Thyroid gland (tissue), 4 donors: ENCODE measurements at regions not wholly inside any gene's neighbourhood (a gene's known extent, or its start where the extent isn't known, plus 50 kb on each side); places are given as distances from the start of the nearest gene placed in this dataset.

Experiments used
- DNase-seq, 2 donors: peaks; one replicate each; pipeline ENCODE4 v3.0.0-alpha.2; 2019
- H3K27ac ChIP-seq, 3 donors: fragments of 200-600 bp; sonication (generic); 1 replicate in 2 of 3; 2 replicates in 1 of 3; pipeline ENCODE4 v1.5.1; 2016 to 2019; ENCODE audit warnings: mild to moderate bottlenecking in 1 of 3, moderate library complexity in 1 of 3
- H3K27me3 ChIP-seq: fragments of 200-600 bp; sonication (generic); one replicate; pipeline ENCODE4 v1.5.1; 2019
- H3K36me3 ChIP-seq, 2 donors: fragments of 200-600 bp; sonication (generic); one replicate each; pipeline ENCODE4 v1.5.1; 2016 to 2019
- H3K4me1 ChIP-seq, 2 donors: fragments of 200-600 bp; sonication (generic); one replicate each; pipeline ENCODE4 v1.5.1; 2017 to 2019
- H3K4me3 ChIP-seq, 3 donors: fragments of 200-600 bp; sonication (generic); replicated peaks in 1 of 3; 1 replicate in 2 of 3; 2 replicates in 1 of 3; pipeline ENCODE4 v1.5.1; 2016; ENCODE audit warnings: mild to moderate bottlenecking in 1 of 3
- H3K9me3 ChIP-seq: fragments of 200-600 bp; sonication (generic); one replicate; pipeline ENCODE4 v1.5.1; 2017
- CTCF ChIP-seq, 6 experiments: fragments of 200-600 bp in 3 of 6; fragments of 450-650 bp in 3 of 6; sonication (generic) in 3 of 6; IDR thresholded peaks; one replicate each; pipeline ENCODE4 v1.5.1; 2016 to 2019; ENCODE audit warnings: antibody characterized with exemption in 6 of 6, mild to moderate bottlenecking in 2 of 6, inconsistent platforms in 1 of 6, moderate library complexity in 1 of 6
- POLR2A ChIP-seq, 2 donors: fragments of 450-650 bp; IDR thresholded peaks; one replicate each; pipeline ENCODE4 v1.6.1; 2017; ENCODE audit warnings: antibody characterized with exemption in 2 of 2, mild to moderate bottlenecking in 2 of 2, moderate library complexity in 1 of 2
- WGBS, 2 donors: methylation state at CpG; one replicate each; pipeline ENCODE4 v1.1.5; 2017; 5-methylcytosine and 5-hydroxymethylcytosine counted together
- intact Hi-C: fragments of 100-400 bp; cut with DNase I; formaldehyde crosslinking; loops from one replicate; pipeline ENCODE4 v1.15.1; 2023

DNA sequence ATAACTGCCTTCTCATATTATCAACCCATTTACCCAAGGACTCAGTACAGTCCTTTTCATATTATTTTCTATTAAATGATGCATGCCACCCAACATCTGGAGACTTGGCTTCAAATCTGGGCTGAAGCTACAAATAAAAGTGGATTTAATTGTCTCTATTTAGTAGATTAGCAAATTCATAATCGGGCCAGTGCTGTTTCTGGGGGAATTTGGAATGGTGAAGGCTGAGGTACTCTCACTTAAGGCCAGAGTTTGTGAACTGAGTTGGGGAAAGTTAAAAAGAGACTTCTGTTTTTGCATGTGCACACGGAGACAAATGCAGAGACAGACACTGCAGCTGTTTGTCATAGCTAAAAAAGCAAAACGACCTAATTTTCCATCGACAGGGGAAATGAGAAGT lies 100.9 kb downstream of the PFDN4 start:
- WGBS, 2 donors: 57 to 76% methylated on average over 4 of the region's 4 CpGs
- H3K36me3 ChIP-seq: no peaks in the 10 kb centered on the region
- intact Hi-C loops: no loop called here
- no peak for DNase-seq
- no peaks in the 10 kb centered on the region for H3K4me1 ChIP-seq
- TF ChIP-seq POLR2A (IDR thresholded peaks at IDR 0.05) (no peak), CTCF (IDR thresholded peaks at IDR 0.05) (no peak)
- no peak overlapping the region for H3K27ac ChIP-seq
- H3K27me3 ChIP-seq: no peaks in the 10 kb centered on the region
- no peaks in the 10 kb centered on the region for H3K9me3 ChIP-seq
- no peak overlapping the region for H3K4me3 ChIP-seq

- WGBS, 2 donors: 96 to 97% methylated on average over 1 of the region's 1 CpG
- Histone ChIP-seq H3K4me3 (no peak overlapping the region), H3K9me3 (no peaks in the 10 kb centered on the region), H3K4me1 (no peaks in the 10 kb centered on the region), H3K36me3 (no peaks in the 10 kb centered on the region), H3K27me3 (no peaks in the 10 kb centered on the region), H3K27ac (no peak overlapping the region)
- DNase-seq: no peak
- intact Hi-C loops: no loop called here
- TF ChIP-seq POLR2A (IDR thresholded peaks at IDR 0.05) (no peak), CTCF (IDR thresholded peaks at IDR 0.05) (no peak)
Observed at GRCh38 chr20:54318892-54319291, 111.0 kb downstream of the PFDN4 start.

DNA sequence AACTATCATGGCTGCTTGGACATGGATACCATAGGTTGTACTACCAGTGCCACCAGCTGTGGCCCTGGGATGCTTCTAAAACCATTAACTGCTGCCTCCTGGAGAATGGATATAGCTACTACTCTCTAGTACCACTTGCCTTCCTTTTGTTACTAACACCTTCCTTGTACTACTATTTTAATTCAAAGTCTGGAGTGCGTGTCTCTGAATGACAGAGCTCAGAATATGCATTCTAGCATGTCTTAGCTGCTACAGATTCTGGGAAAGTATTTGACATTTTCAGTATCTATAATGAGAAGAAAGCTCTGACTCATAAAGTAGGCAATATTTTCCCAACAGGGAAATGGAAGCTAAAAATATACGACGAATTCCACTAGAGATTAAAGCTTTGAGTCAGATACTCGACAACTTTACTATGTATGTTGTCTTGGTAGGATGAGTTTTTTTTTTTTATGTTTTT lies 112.3 kb downstream of the PFDN4 start:
- TF ChIP-seq CTCF (IDR thresholded peaks at IDR 0.05) (no peak), POLR2A (IDR thresholded peaks at IDR 0.05) (no peak)
- intact Hi-C loops: no loop called here
- H3K36me3 ChIP-seq: no peaks in the 10 kb centered on the region
- H3K27ac ChIP-seq: no peak overlapping the region
- no peak for DNase-seq
- no peaks in the 10 kb centered on the region for H3K9me3 ChIP-seq
- H3K27me3 ChIP-seq: no peaks in the 10 kb centered on the region
- no peaks in the 10 kb centered on the region for H3K4me1 ChIP-seq
- WGBS, 2 donors: 73 to 83% methylated on average over 4 of the region's 4 CpGs
- H3K4me3 ChIP-seq: no peak overlapping the region

- DNase-seq: no peak
- Histone ChIP-seq H3K9me3 (no peaks in the 10 kb centered on the region), H3K36me3 (no peaks in the 10 kb centered on the region), H3K4me1 (no peaks in the 10 kb centered on the region), H3K4me3 (no peak overlapping the region), H3K27ac (no peak overlapping the region), H3K27me3 (no peaks in the 10 kb centered on the region)
- TF ChIP-seq POLR2A (IDR thresholded peaks at IDR 0.05) (no peak), CTCF (IDR thresholded peaks at IDR 0.05) (no peak)
- 72 to 76% methylated on average over 3 of the region's 3 CpGs for WGBS, 2 donors
- intact Hi-C loops: no loop called here
Observed at GRCh38 chr20:54321352-54322087, 113.6 kb downstream of the PFDN4 start.

DNA sequence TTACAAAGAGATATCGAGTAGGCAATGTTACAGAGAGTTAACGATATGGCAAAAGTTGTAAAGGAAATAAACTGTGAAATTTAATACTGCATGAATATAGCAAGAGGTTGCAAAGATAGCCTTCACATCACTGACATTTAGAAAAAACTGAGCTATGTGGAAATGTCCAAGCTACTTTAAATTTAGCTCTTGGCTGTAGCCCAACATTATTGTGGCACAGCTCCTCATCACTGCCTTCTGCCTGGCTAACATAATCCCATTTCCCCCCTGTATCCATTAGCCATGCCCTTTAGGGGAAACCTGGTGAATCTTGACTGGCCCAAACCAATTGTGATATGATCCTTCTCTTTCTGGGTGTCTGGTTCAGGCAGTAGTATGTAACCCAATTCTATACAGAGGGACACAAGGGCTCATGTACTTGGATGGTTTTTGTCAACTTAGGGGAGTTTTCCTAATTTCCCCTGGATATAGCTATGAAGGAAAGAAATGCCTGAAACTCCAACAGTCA lies 115.4 kb downstream of the PFDN4 start:
- Histone ChIP-seq H3K4me3 (no peak overlapping the region), H3K27ac (no peak overlapping the region), H3K4me1 (no peaks in the 10 kb centered on the region), H3K27me3 (no peaks in the 10 kb centered on the region), H3K9me3 (no peaks in the 10 kb centered on the region), H3K36me3 (no peaks in the 10 kb centered on the region)
- intact Hi-C loops: no loop called here
- TF ChIP-seq POLR2A (IDR thresholded peaks at IDR 0.05) (no peak), CTCF (IDR thresholded peaks at IDR 0.05) (no peak)
- WGBS, 2 donors: 81 to 84% methylated on average over 2 of the region's 2 CpGs
- DNase-seq: no peak
